ENCODE measurements at regions not wholly inside any gene's neighbourhood (a gene's known extent, or its start where the extent isn't known, plus 50 kb on each side); places are given as distances from the start of the nearest gene placed in this dataset.

- Histone ChIP-seq H3K4me3 (no peak overlapping the region), H3K27me3 (no peaks in the 10 kb centered on the region), H3K9me3 (replicated peaks in 1 of 3) (no peaks in the 10 kb centered on the region), H3K36me3 (replicated peaks in 1 of 2) (no peaks in the 10 kb centered on the region), H3K27ac (peak overlapping the region in 4 of 5 donors; percentile 62 to 83 (median 76)), H3K4me1 (replicated peaks in 1 of 2) (peaks cover 31 to 36% of the 10 kb centered on the region in 2 donors)
- DNase-seq = no peak
- TF ChIP-seq POLR2A (IDR thresholded peaks at IDR 0.05) = no peak
- TF ChIP-seq CTCF (IDR thresholded peaks at IDR 0.05) = no peak
- 91 to 95% (median 93%) methylated on average over 2 of the region's 2 CpGs for WGBS, 4 donors
- intact Hi-C loops (cut with DNase I) = no loop called here
These were observed 111.5 kb upstream of the AHR start for GRCh38 chr7:17186745-17187530.

- no peak overlapping the region for H3K4me3 ChIP-seq
- no peak for TF ChIP-seq CTCF (IDR thresholded peaks at IDR 0.05)
- no peak for TF ChIP-seq POLR2A (IDR thresholded peaks at IDR 0.05)
- H3K27ac ChIP-seq = no peak overlapping the region
- no peaks in the 10 kb centered on the region for H3K27me3 ChIP-seq
- no peak for DNase-seq
- WGBS, 4 donors = 55 to 73% (median 70%) methylated on average over 5 of the region's 5 CpGs
- intact Hi-C loops (cut with DNase I) = no loop called here
- H3K36me3 ChIP-seq (replicated peaks in 1 of 2) = no peaks in the 10 kb centered on the region
- H3K9me3 ChIP-seq (replicated peaks in 1 of 3) = no peaks in the 10 kb centered on the region
- no peaks in the 10 kb centered on the region for H3K4me1 ChIP-seq (replicated peaks in 1 of 2)
These were observed 103.8 kb upstream of the AHR start for GRCh38 chr7:17194656-17195055.

GRCh38 chr7:17195576-17195975 lies 102.9 kb upstream of the AHR start:
- no peaks in the 10 kb centered on the region for H3K4me1 ChIP-seq (replicated peaks in 1 of 2)
- TF ChIP-seq POLR2A (IDR thresholded peaks at IDR 0.05) (no peak), CTCF (IDR thresholded peaks at IDR 0.05) (no peak)
- DNase-seq = no peak
- H3K27ac ChIP-seq = no peak overlapping the region
- WGBS, 4 donors = 94 to 98% (median 96%) methylated on average over 2 of the region's 2 CpGs
- H3K9me3 ChIP-seq (replicated peaks in 1 of 3) = no peaks in the 10 kb centered on the region
- intact Hi-C loops (cut with DNase I) = no loop called here
- H3K27me3 ChIP-seq = no peaks in the 10 kb centered on the region
- no peak overlapping the region for H3K4me3 ChIP-seq
- H3K36me3 ChIP-seq (replicated peaks in 1 of 2) = no peaks in the 10 kb centered on the region

GRCh38 chr7:17205910-17206309 lies 92.5 kb upstream of the AHR start:
- H3K4me1 ChIP-seq (replicated peaks in 1 of 2) = no peaks in the 10 kb centered on the region
- no peak overlapping the region for H3K27ac ChIP-seq
- no peak for DNase-seq
- WGBS, 4 donors = 82 to 88% (median 84%) methylated on average over 3 of the region's 3 CpGs
- no peaks in the 10 kb centered on the region for H3K36me3 ChIP-seq (replicated peaks in 1 of 2)
- no peak overlapping the region for H3K4me3 ChIP-seq
- no peaks in the 10 kb centered on the region for H3K9me3 ChIP-seq (replicated peaks in 1 of 3)
- intact Hi-C loops (cut with DNase I) = no loop called here
- TF ChIP-seq POLR2A (IDR thresholded peaks at IDR 0.05) (no peak), CTCF (IDR thresholded peaks at IDR 0.05) (no peak)
- no peaks in the 10 kb centered on the region for H3K27me3 ChIP-seq

Data from adrenal gland (tissue), 9 donors.